NT2/D1 (cell line): ENCODE measurements at regions not wholly inside any gene's neighbourhood (a gene's known extent, or its start where the extent isn't known, plus 50 kb on each side); places are given as distances from the start of the nearest gene placed in this dataset.

Experiments used
- SUZ12 ChIP-seq: IDR thresholded peaks from 2 replicates; pipeline ENCODE4 v1.6.1; 2011; ENCODE audit not compliant: insufficient read length, insufficient read depth; ENCODE audit errors: extremely low read depth
- YY1 ChIP-seq: IDR thresholded peaks from 2 replicates; pipeline ENCODE4 v1.6.1; 2011; ENCODE audit not compliant: insufficient read length, insufficient read depth
- ZNF274 ChIP-seq: IDR thresholded peaks from 2 replicates; pipeline ENCODE4 v1.6.1; 2011; ENCODE audit warnings: mild to moderate bottlenecking, low read depth, low read length

GRCh38 chr9:91026266-91026665 lies 224.6 kb downstream of the SYK start:
- TF ChIP-seq YY1: no peak
- TF ChIP-seq ZNF274: no peak
- TF ChIP-seq SUZ12: no peak
